GM12878 (cell line): ENCODE measurements at regions not wholly inside any gene's neighbourhood (a gene's known extent, or its start where the extent isn't known, plus 50 kb on each side); places are given as distances from the start of the nearest gene placed in this dataset.

Experiments used
- ATAC-seq: fragments of 200-7000 bp; cut with Tn5 transposase; 3 replicates; pipeline ENCODE4 v1.9.1; 2020; ENCODE audit warnings: mild to moderate bottlenecking, moderate library complexity
- BruUV-seq: library from RNA; stranded (reverse); fragments of 400-500 nt; replicated peaks from 2 replicates; lab custom pipeline; 2021; lab: Mats Ljungman, UMichigan
- CTCF ChIA-PET: fragments of 300-600 bp; sonication (Branson Sonifier 250); formaldehyde crosslinking; extraction: SDS; loops from one replicate; lab custom pipeline; 2021; ENCODE audit warnings: inconsistent platforms; lab: Yijun Ruan, JAX
- POLR2A ChIA-PET: fragments of 350-600 bp; formaldehyde crosslinking; extraction: SDS; loops from one replicate; lab custom pipeline; 2021; ENCODE audit warnings: inconsistent platforms; lab: Charles Lee
- RAD21 ChIA-PET: fragments of 300-600 bp; sonication (Branson Sonifier 250); formaldehyde crosslinking; loops from one replicate; lab custom pipeline; 2023; ENCODE audit warnings: antibody characterized with exemption; ENCODE audit not compliant: unreplicated experiment; lab: Charles Lee
- SMC1A ChIA-PET: fragments of 300-600 bp; sonication (Branson Sonifier 250); formaldehyde crosslinking; loops from one replicate; lab custom pipeline; 2023; ENCODE audit not compliant: unreplicated experiment, uncharacterized antibody; lab: Charles Lee
- DNase-seq: peaks from one replicate; pipeline ENCODE4 v3.0.0-alpha.2; 2011; ENCODE audit warnings: low read depth, low spot score
- FAIRE-seq: peaks from 3 replicates; lab custom pipeline; 2011; peaks lifted over from hg19 to GRCh38; lab: Jason Lieb, UNC
- H2AFZ ChIP-seq: 2 replicates; pipeline ENCODE4 v1.6.0; 2011; ENCODE audit warnings: low read depth, low read length, control low read depth; ENCODE audit not compliant: control insufficient read depth
- H3K27ac ChIP-seq: 2 replicates; pipeline ENCODE4 v1.5.1; 2011; ENCODE audit warnings: control low read depth; ENCODE audit not compliant: control insufficient read depth, insufficient read depth
- H3K27me3 ChIP-seq, 2 experiments: replicated peaks in 1 of 2; 2 replicates each; pipeline versions ENCODE4 v1.6.0 to v1.6.1; 2011; ENCODE audit warnings: low read length in 1 of 2; ENCODE audit not compliant: control insufficient read depth in 2 of 2, insufficient read depth in 2 of 2
- H3K36me3 ChIP-seq, 2 experiments: 2 replicates each; pipeline ENCODE4 v1.5.1; 2011; ENCODE audit warnings: low read length in 1 of 2; ENCODE audit not compliant: control insufficient read depth in 2 of 2, insufficient read depth in 2 of 2
- H3K4me1 ChIP-seq: 2 replicates; pipeline ENCODE4 v1.6.1; 2011; ENCODE audit warnings: mild to moderate bottlenecking, low read length, moderate library complexity, mixed read lengths; ENCODE audit not compliant: control insufficient read depth, insufficient read depth
- H3K4me2 ChIP-seq: 2 replicates; pipeline ENCODE4 v1.6.0; 2011; ENCODE audit warnings: control low read depth; ENCODE audit not compliant: control insufficient read depth, insufficient read depth
- H3K4me3 ChIP-seq: fragments of 200-600 bp; sonication (generic); 2 replicates; pipeline ENCODE4 v1.5.1; 2016
- H3K79me2 ChIP-seq: 2 replicates; pipeline ENCODE4 v1.6.0; 2011; ENCODE audit warnings: low read length; ENCODE audit not compliant: control insufficient read depth, insufficient read depth
- H3K9ac ChIP-seq: 2 replicates; pipeline ENCODE4 v1.8.0; 2011; ENCODE audit warnings: low read length, control low read depth, mixed read lengths; ENCODE audit not compliant: control insufficient read depth, insufficient read depth
- H3K9me3 ChIP-seq: replicated peaks from 3 replicates; pipeline ENCODE4 v1.5.1; 2011; ENCODE audit warnings: mild to moderate bottlenecking, low read length; ENCODE audit not compliant: control insufficient read depth, insufficient read depth
- H4K20me1 ChIP-seq: 2 replicates; pipeline ENCODE4 v1.6.0; 2011; ENCODE audit not compliant: control insufficient read depth, insufficient read depth
- ASH2L ChIP-seq: fragments of 300-600, 200-600 bp; sonication (generic); IDR thresholded peaks from 2 replicates; pipeline ENCODE4 v1.6.1; 2017; ENCODE audit warnings: low read depth, mild to moderate bottlenecking, borderline replicate concordance
- ATF2 ChIP-seq: IDR thresholded peaks from 2 replicates; pipeline ENCODE4 v1.6.1; 2012; ENCODE audit warnings: low read length, inconsistent platforms
- CREM ChIP-seq: IDR thresholded peaks from 2 replicates; pipeline ENCODE4 v1.6.1; 2014; ENCODE audit warnings: antibody characterized with exemption, low read depth
- PKNOX1 ChIP-seq: fragments of 450-650 bp; IDR thresholded peaks from 2 replicates; pipeline ENCODE4 v1.6.1; 2016; ENCODE audit warnings: mild to moderate bottlenecking
- PML ChIP-seq: IDR thresholded peaks from 2 replicates; pipeline ENCODE4 v1.6.1; 2012; ENCODE audit warnings: low read length, inconsistent platforms
- REST ChIP-seq: IDR thresholded peaks from 2 replicates; pipeline ENCODE4 v1.6.1; 2012; ENCODE audit warnings: mild to moderate bottlenecking, low read depth, low read length
- STAT3 ChIP-seq: IDR thresholded peaks from 2 replicates; pipeline ENCODE4 v1.6.1; 2011; ENCODE audit warnings: low read depth, low read length, improper control_type of control experiment
- ZBTB40 ChIP-seq: fragments of 450-650 bp; IDR thresholded peaks from 2 replicates; pipeline ENCODE4 v1.6.1; 2016; ENCODE audit warnings: mild to moderate bottlenecking, moderate library complexity, borderline replicate concordance
- ZNF384 ChIP-seq: IDR thresholded peaks from 2 replicates; pipeline ENCODE4 v1.6.1; 2012; ENCODE audit warnings: low read depth, mild to moderate bottlenecking, low read length, improper control_type of control experiment, borderline replicate concordance
- WGBS: methylation state at CpG from one replicate; pipeline ENCODE4 v1.1.6; 2016; ENCODE audit warnings: low lambda C conversion rate; ENCODE audit not compliant: insufficient replicate concordance, insufficient coverage; ENCODE audit errors: missing lambda C conversion rate; 5-methylcytosine and 5-hydroxymethylcytosine counted together
- in situ Hi-C: fragments of 300-500 bp; cut with MboI; formaldehyde crosslinking; loops from 9 replicates; pipeline ENCODE4 v1.14.3; 2018; ENCODE audit warnings: mixed read lengths
- intact Hi-C: fragments of 100-400 bp; cut with micrococcal nuclease; formaldehyde crosslinking; loops from one replicate; pipeline ENCODE4 v1.14.2; 2022; ENCODE audit not compliant: unreplicated experiment
- TF ChIP-seq, protein P1 (sequence below): fragments of 450-650 bp; formaldehyde crosslinking; IDR thresholded peaks from 2 replicates; pipeline ENCODE4 v1.4.0; 2022; ENCODE audit warnings: mild to moderate bottlenecking, moderate library complexity

DNA sequence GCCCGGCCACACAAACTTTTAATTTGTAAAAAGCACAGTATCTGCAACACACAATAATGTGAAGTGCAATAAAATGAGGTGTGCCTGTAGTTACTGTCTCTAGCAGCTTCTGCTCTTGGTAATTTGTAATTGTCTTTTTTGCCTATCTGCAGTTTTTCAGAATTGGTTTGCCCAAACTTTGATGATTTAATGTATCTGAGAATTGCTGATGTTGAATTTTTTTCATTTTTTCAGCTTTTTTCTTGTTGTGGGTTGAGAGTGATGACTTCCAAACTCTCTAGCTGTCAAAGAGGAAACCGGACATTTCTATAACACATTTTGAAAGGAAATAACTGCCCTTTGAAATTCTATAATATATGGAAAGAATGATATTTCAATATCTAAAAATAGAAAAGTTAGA lies 236.9 kb downstream of the RERGL start:
- DNase-seq, result no peak
- POLR2A ChIA-PET, result no interaction called here

More for the DNA sequence above, 236.9 kb downstream of the RERGL start:
- TF ChIP-seq REST, result no peak
- TF ChIP-seq STAT3, result no peak
- TF ChIP-seq ATF2, result no peak
- no peak for TF ChIP-seq PML
- no peak for TF ChIP-seq CREM
- TF ChIP-seq ZNF384, result no peak
- TF ChIP-seq ZBTB40, result no peak
- no peak for TF ChIP-seq ASH2L
- TF ChIP-seq, protein P1, sequence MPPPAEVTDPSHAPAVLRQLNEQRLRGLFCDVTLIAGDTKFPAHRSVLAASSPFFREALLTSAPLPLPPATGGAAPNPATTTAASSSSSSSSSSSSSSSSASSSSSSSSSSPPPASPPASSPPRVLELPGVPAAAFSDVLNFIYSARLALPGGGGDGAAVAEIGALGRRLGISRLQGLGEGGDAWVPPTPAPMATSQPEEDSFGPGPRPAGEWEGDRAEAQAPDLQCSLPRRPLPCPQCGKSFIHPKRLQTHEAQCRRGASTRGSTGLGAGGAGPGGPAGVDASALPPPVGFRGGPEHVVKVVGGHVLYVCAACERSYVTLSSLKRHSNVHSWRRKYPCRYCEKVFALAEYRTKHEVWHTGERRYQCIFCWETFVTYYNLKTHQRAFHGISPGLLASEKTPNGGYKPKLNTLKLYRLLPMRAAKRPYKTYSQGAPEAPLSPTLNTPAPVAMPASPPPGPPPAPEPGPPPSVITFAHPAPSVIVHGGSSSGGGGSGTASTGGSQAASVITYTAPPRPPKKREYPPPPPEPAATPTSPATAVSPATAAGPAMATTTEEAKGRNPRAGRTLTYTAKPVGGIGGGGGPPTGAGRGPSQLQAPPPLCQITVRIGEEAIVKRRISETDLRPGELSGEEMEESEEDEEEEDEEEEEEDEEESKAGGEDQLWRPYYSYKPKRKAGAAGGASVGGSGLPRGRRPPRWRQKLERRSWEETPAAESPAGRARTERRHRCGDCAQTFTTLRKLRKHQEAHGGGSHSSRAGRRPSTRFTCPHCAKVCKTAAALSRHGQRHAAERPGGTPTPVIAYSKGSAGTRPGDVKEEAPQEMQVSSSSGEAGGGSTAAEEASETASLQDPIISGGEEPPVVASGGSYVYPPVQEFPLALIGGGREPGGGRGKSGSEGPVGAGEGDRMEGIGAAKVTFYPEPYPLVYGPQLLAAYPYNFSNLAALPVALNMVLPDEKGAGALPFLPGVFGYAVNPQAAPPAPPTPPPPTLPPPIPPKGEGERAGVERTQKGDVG (CRISPR knock-in tag), result no peak
- no peak for TF ChIP-seq PKNOX1
- in situ Hi-C loops, result loop anchor here (5.0 kb wide), 1 partner anchor 91 kb away; no protein-coding TSS in a partner anchor
- no peaks in the 10 kb centered on the region for H3K9me3 ChIP-seq
- no peaks in the 10 kb centered on the region for H4K20me1 ChIP-seq
- RAD21 ChIA-PET, result no interaction called here
- CTCF ChIA-PET, result interaction anchor here (0.6 kb wide), 1 partner anchor 11 kb away, joined by 3 read pairs; no protein-coding TSS in a partner anchor
- no peak overlapping the region for H2AFZ ChIP-seq
- ATAC-seq (no peak), FAIRE-seq (no peak)
- H3K4me2 ChIP-seq, result no peak overlapping the region
- intact Hi-C loops, result loop anchor here (1.0 kb wide), 1 partner anchor 86 kb away; no protein-coding TSS in a partner anchor
- H3K4me3 ChIP-seq, result no peak overlapping the region
- WGBS, result 7% methylated on average over 2 of the region's 2 CpGs
- H3K4me1 ChIP-seq, result no peaks in the 10 kb centered on the region
- no peaks in the 10 kb centered on the region for H3K36me3 ChIP-seq
- BruUV-seq, result no TSS peak
- no peak overlapping the region for H3K27ac ChIP-seq
- H3K27me3 ChIP-seq, result no peaks in the 10 kb centered on the region
- SMC1A ChIA-PET, result no interaction called here
- H3K9ac ChIP-seq, result no peak overlapping the region
- H3K79me2 ChIP-seq, result no peaks in the 10 kb centered on the region
